ENCODE measurements at regions not wholly inside any gene's neighbourhood (a gene's known extent, or its start where the extent isn't known, plus 50 kb on each side); places are given as distances from the start of the nearest gene placed in this dataset.

- TF ChIP-seq, protein P1, sequence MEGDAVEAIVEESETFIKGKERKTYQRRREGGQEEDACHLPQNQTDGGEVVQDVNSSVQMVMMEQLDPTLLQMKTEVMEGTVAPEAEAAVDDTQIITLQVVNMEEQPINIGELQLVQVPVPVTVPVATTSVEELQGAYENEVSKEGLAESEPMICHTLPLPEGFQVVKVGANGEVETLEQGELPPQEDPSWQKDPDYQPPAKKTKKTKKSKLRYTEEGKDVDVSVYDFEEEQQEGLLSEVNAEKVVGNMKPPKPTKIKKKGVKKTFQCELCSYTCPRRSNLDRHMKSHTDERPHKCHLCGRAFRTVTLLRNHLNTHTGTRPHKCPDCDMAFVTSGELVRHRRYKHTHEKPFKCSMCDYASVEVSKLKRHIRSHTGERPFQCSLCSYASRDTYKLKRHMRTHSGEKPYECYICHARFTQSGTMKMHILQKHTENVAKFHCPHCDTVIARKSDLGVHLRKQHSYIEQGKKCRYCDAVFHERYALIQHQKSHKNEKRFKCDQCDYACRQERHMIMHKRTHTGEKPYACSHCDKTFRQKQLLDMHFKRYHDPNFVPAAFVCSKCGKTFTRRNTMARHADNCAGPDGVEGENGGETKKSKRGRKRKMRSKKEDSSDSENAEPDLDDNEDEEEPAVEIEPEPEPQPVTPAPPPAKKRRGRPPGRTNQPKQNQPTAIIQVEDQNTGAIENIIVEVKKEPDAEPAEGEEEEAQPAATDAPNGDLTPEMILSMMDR (IDR thresholded peaks at IDR 0.05) = no peak
- no peak for TF ChIP-seq POLR2A (IDR thresholded peaks at IDR 0.05)
Measured at GRCh38 chr6:54445207-54445606, 137.0 kb downstream of the TINAG start.

Data from body of pancreas (tissue), 4 donors.